PFSK-1 (cell line): ENCODE measurements at regions not wholly inside any gene's neighbourhood (a gene's known extent, or its start where the extent isn't known, plus 50 kb on each side); places are given as distances from the start of the nearest gene placed in this dataset.

Experiments
- POLR2AphosphoS5 ChIP-seq: IDR thresholded peaks from 2 replicates; pipeline ENCODE4 v1.6.1; 2012; ENCODE audit warnings: low read depth, mild to moderate bottlenecking, control low read depth, low read length, moderate library complexity
- SIN3A ChIP-seq: IDR thresholded peaks from 2 replicates; pipeline ENCODE4 v1.6.1; 2012; ENCODE audit warnings: mild to moderate bottlenecking, low read length, moderate library complexity, borderline replicate concordance; ENCODE audit not compliant: insufficient read depth

GRCh38 chr4:97367878-97368277 lies 775.4 kb downstream of the STPG2 start:
- TF ChIP-seq POLR2AphosphoS5 (no peak), SIN3A (no peak)
